ENCODE measurements at regions not wholly inside any gene's neighbourhood (a gene's known extent, or its start where the extent isn't known, plus 50 kb on each side); places are given as distances from the start of the nearest gene placed in this dataset.
"Not testable (repeated sequence)": the region's sequence is repeated elsewhere in the genome, so short reads cannot be mapped to it uniquely, and the experiment has no call there.

DNA sequence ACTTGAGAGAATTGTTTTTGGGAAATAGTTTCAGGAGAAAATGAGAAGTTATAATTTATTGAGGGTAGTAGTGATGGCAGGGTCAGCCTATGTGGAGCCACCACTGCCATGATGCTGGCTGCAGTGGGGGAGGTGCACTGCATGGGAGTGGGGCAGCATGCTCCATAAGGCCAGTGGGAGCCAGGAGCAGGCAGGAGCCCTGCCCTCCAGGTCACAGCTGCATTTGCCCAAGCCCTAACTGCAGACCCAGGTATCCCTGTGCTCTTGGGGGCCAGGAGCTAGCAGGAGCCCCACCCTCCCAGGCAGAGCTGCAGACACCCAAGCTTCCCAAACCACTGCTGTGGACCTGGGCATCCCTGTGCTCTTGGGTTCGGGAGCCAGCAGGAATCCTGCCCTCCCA lies 757.3 kb upstream of the CRIM1 start:
- no peaks in the 10 kb centered on the region for H3K27me3 Mint-ChIP-seq (ENCODE audit: unreplicated experiment)
- DNase-seq (ENCODE audit: low spot score) = no peak
- H3K36me3 Mint-ChIP-seq (ENCODE audit: low read depth, unreplicated experiment) = peaks cover 9% of the 10 kb centered on the region
- no peak overlapping the region for H3K27ac Mint-ChIP-seq (ENCODE audit: unreplicated experiment)
- peaks cover 13% of the 10 kb centered on the region for H3K9me3 Mint-ChIP-seq (ENCODE audit: unreplicated experiment)
- TF ChIP-seq, protein P1, sequence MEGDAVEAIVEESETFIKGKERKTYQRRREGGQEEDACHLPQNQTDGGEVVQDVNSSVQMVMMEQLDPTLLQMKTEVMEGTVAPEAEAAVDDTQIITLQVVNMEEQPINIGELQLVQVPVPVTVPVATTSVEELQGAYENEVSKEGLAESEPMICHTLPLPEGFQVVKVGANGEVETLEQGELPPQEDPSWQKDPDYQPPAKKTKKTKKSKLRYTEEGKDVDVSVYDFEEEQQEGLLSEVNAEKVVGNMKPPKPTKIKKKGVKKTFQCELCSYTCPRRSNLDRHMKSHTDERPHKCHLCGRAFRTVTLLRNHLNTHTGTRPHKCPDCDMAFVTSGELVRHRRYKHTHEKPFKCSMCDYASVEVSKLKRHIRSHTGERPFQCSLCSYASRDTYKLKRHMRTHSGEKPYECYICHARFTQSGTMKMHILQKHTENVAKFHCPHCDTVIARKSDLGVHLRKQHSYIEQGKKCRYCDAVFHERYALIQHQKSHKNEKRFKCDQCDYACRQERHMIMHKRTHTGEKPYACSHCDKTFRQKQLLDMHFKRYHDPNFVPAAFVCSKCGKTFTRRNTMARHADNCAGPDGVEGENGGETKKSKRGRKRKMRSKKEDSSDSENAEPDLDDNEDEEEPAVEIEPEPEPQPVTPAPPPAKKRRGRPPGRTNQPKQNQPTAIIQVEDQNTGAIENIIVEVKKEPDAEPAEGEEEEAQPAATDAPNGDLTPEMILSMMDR (IDR thresholded peaks at IDR 0.05; ENCODE audit: unreplicated experiment) = no peak
- H3K4me1 Mint-ChIP-seq (ENCODE audit: unreplicated experiment) = no peaks in the 10 kb centered on the region
- no peak overlapping the region for H3K4me3 Mint-ChIP-seq (ENCODE audit: unreplicated experiment)

- H3K27ac Mint-ChIP-seq (ENCODE audit: unreplicated experiment) = no peak overlapping the region
- no peak for DNase-seq (ENCODE audit: low spot score)
- H3K4me3 Mint-ChIP-seq (ENCODE audit: unreplicated experiment) = no peak overlapping the region
- peaks cover 6% of the 10 kb centered on the region for H3K36me3 Mint-ChIP-seq (ENCODE audit: low read depth, unreplicated experiment)
- H3K27me3 Mint-ChIP-seq (ENCODE audit: unreplicated experiment) = no peaks in the 10 kb centered on the region
- no peaks in the 10 kb centered on the region for H3K4me1 Mint-ChIP-seq (ENCODE audit: unreplicated experiment)
- TF ChIP-seq, protein P1 (IDR thresholded peaks at IDR 0.05; ENCODE audit: unreplicated experiment) = no peak
- H3K9me3 Mint-ChIP-seq (ENCODE audit: unreplicated experiment) = peaks cover 6% of the 10 kb centered on the region
Observed at GRCh38 chr2:35591886-35592285, 763.7 kb upstream of the CRIM1 start.

- DNase-seq (ENCODE audit: low spot score) = no peak
- no peak overlapping the region for H3K4me3 Mint-ChIP-seq (ENCODE audit: unreplicated experiment)
- H3K27me3 Mint-ChIP-seq (ENCODE audit: unreplicated experiment) = no peaks in the 10 kb centered on the region
- TF ChIP-seq, protein P1 (IDR thresholded peaks at IDR 0.05; ENCODE audit: unreplicated experiment) = no peak
- H3K9me3 Mint-ChIP-seq (ENCODE audit: unreplicated experiment) = peaks cover 6% of the 10 kb centered on the region
- H3K27ac Mint-ChIP-seq (ENCODE audit: unreplicated experiment) = no peak overlapping the region
- H3K4me1 Mint-ChIP-seq (ENCODE audit: unreplicated experiment) = no peaks in the 10 kb centered on the region
- peaks cover 11% of the 10 kb centered on the region for H3K36me3 Mint-ChIP-seq (ENCODE audit: low read depth, unreplicated experiment)
Observed at GRCh38 chr2:35585972-35586371, 769.6 kb upstream of the CRIM1 start.

GRCh38 chr2:35582637-35583036 lies 772.9 kb upstream of the CRIM1 start:
- Mint-ChIP-seq H3K27me3 (ENCODE audit: unreplicated experiment) (peaks cover 2% of the 10 kb centered on the region), H3K4me1 (ENCODE audit: unreplicated experiment) (no peaks in the 10 kb centered on the region), H3K36me3 (ENCODE audit: low read depth, unreplicated experiment) (peaks cover 7% of the 10 kb centered on the region), H3K27ac (ENCODE audit: unreplicated experiment) (no peak overlapping the region), H3K4me3 (ENCODE audit: unreplicated experiment) (no peak overlapping the region), H3K9me3 (ENCODE audit: unreplicated experiment) (peaks cover 6% of the 10 kb centered on the region)
- DNase-seq (ENCODE audit: low spot score) = no peak
- TF ChIP-seq, protein P1 (IDR thresholded peaks at IDR 0.05; ENCODE audit: unreplicated experiment) = no peak

- H3K36me3 Mint-ChIP-seq (ENCODE audit: low read depth, unreplicated experiment) = peaks cover under 1% of the 10 kb centered on the region
- DNase-seq (ENCODE audit: low spot score) = no peak
- peaks cover 2% of the 10 kb centered on the region for H3K27me3 Mint-ChIP-seq (ENCODE audit: unreplicated experiment)
- H3K27ac Mint-ChIP-seq (ENCODE audit: unreplicated experiment) = no peak overlapping the region
- peaks cover 6% of the 10 kb centered on the region for H3K9me3 Mint-ChIP-seq (ENCODE audit: unreplicated experiment)
- no peaks in the 10 kb centered on the region for H3K4me1 Mint-ChIP-seq (ENCODE audit: unreplicated experiment)
- no peak overlapping the region for H3K4me3 Mint-ChIP-seq (ENCODE audit: unreplicated experiment)
- TF ChIP-seq, protein P1 (IDR thresholded peaks at IDR 0.05; ENCODE audit: unreplicated experiment) = no peak
Observed at GRCh38 chr2:35580956-35581355, 774.6 kb upstream of the CRIM1 start.

DNA sequence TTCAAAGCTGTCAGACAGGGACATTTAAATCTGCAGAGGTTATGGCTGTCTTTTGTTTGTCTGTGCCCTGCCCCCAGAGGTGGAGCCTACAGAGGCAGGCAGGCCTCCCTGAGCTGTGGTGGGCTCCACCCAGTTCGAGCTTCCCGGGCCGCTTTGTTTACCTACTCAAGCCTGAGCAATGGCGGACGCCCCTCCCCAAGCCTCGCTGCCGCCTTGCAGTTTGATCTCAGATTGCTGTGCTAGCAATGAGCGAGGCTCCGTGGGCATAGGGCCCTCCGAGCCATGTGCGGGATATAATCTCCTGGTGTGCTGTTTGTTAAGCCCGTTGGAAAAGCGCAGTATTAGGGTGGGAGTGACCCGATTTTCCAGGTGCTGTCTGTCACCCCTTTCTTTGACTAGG lies 787.0 kb upstream of the CRIM1 start:
- not testable (repeated sequence) for H3K36me3 Mint-ChIP-seq (ENCODE audit: low read depth, unreplicated experiment); H3K9me3 Mint-ChIP-seq (ENCODE audit: unreplicated experiment); H3K4me1 Mint-ChIP-seq (ENCODE audit: unreplicated experiment); H3K4me3 Mint-ChIP-seq (ENCODE audit: unreplicated experiment); DNase-seq (ENCODE audit: low spot score); H3K27me3 Mint-ChIP-seq (ENCODE audit: unreplicated experiment); H3K27ac Mint-ChIP-seq (ENCODE audit: unreplicated experiment)
